ENCODE measurements at regions not wholly inside any gene's neighbourhood (a gene's known extent, or its start where the extent isn't known, plus 50 kb on each side); places are given as distances from the start of the nearest gene placed in this dataset.
"Not testable (repeated sequence)": the region's sequence is repeated elsewhere in the genome, so short reads cannot be mapped to it uniquely, and the experiment has no call there.

GRCh38 chr3:118766306-118766669, 268.4 kb downstream of the IGSF11 start:
- DNase-seq (ENCODE audit: low read depth in 2 of 3, low spot score in 2 of 3), result no peak

- DNase-seq (ENCODE audit: low read depth in 2 of 3, low spot score in 2 of 3), result no peak
Measured at GRCh38 chr3:118772036-118772435, 262.6 kb downstream of the IGSF11 start.

DNA sequence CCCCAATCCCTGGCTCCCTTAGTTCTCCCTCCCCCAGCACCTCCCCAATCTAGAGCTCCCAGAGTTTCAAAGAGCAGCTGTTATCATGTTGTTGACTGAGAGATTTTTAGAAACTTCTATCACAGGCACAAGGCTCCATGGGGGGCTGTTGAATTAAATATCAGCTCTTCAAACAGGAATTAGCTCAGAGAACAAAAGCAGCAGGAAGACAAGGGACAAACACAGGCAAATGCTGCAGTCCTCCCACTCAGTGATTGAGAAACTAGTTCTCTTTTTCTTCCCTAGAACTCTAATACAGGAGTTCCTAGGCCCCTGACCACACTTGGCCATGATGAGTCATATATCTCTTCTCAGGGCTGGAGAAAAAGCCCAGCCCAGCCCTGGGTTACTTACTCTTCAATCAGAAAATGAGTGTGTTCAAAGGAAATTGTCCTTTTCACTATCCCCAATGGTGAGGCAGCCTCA, 262.1 kb downstream of the IGSF11 start:
- no peak for DNase-seq (ENCODE audit: low read depth in 2 of 3, low spot score in 2 of 3)

DNA sequence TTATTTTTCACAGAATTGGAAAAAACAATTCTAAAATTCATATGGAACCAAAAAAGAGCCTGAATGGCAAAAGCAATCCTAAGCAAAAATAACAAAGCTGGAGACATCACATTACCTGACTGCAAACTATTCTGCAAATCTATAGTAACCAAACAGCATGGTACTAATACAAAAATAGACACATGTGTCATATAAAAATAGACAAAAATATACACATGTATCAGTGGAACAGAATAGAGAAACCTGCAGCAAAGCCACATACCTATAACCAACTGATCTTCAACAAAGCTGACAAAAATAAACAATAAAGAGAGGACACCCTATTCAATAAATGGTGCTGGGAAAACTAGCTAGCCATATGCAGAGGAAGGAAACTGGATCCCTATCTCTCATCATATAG, 259.6 kb downstream of the IGSF11 start:
- DNase-seq (ENCODE audit: low read depth in 2 of 3, low spot score in 2 of 3), result no peak

GRCh38 chr3:118778201-118778600, 256.4 kb downstream of the IGSF11 start:
- DNase-seq (ENCODE audit: low read depth in 2 of 3, low spot score in 2 of 3), result no peak

GRCh38 chr3:118781232-118781631, 253.4 kb downstream of the IGSF11 start:
- DNase-seq (ENCODE audit: low read depth in 2 of 3, low spot score in 2 of 3), result no peak

GRCh38 chr3:118781839-118782238, 252.8 kb downstream of the IGSF11 start:
- no peak for DNase-seq (ENCODE audit: low read depth in 2 of 3, low spot score in 2 of 3)

GRCh38 chr3:118782755-118783202, 251.9 kb downstream of the IGSF11 start:
- DNase-seq (ENCODE audit: low read depth in 2 of 3, low spot score in 2 of 3), result no peak

DNA sequence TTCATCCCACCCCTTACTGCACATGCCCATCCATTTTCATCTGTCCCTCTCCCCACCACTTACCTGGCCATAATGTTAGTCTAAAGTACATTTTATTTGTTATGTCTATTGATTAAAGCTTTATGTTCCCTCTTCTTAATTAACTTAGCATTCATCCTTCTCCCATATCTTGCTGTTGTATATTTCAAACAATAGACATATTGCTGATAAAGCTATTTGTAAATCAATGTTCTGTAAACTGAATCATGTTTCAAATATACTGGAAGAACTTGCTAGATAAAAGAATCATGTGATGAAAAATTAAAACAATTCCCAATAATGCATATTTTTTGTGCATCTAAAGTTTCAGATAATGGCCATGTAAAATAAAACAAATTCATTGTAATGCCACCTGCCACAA, 249.2 kb downstream of the IGSF11 start:
- DNase-seq (ENCODE audit: low read depth in 2 of 3, low spot score in 2 of 3), result no peak

GRCh38 chr3:118791246-118791645, 243.4 kb downstream of the IGSF11 start:
- no peak for DNase-seq (ENCODE audit: low read depth in 2 of 3, low spot score in 2 of 3)

- DNase-seq (ENCODE audit: low read depth in 2 of 3, low spot score in 2 of 3), result no peak
Measured at GRCh38 chr3:118792191-118792590, 242.5 kb downstream of the IGSF11 start.

- DNase-seq (ENCODE audit: low read depth in 2 of 3, low spot score in 2 of 3), result no peak
Measured at GRCh38 chr3:118793176-118793575, 241.5 kb downstream of the IGSF11 start.

DNA sequence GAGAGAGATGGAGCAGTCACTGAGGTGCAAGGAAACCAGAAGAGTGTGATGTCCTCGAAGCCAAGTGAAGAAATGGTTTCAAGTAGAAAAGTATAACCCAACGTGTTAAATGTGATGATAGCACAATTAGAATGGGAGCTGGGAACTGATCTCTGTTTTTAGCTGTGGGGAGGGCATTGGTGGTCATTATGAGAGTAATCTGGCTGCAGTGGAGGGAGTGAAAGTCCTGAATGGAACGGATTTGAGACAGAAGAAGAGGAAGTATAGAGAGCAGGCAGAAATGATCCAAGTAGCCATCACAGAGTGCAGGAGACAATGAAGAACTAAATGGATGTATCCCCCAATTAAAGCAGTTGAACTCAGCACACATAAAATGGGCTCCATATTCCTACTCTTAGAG, 235.3 kb downstream of the IGSF11 start:
- no peak for DNase-seq (ENCODE audit: low read depth in 2 of 3, low spot score in 2 of 3)

GRCh38 chr3:118801899-118802298, 232.7 kb downstream of the IGSF11 start:
- DNase-seq (ENCODE audit: low read depth in 2 of 3, low spot score in 2 of 3), result no peak

- DNase-seq (ENCODE audit: low read depth in 2 of 3, low spot score in 2 of 3), result no peak
Measured at GRCh38 chr3:118802325-118803095, 232.1 kb downstream of the IGSF11 start.

DNA sequence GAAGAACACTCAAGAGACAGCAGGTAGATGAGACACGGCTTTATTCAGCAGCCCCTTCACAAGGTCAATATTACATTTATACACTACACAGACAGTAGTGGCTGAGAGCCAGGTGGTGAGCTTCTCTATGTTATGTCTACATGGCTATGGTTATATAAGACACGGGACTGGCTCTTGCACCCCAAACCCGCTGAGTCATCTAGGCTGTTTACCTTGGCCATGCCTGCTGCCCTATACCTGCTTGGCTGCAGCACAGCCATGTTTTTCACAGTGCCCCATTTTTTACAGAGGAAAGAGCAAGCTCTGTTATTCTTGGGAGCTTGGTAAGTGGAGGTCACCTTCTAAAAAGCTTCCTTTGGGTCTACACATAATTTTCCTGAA, 231.6 kb downstream of the IGSF11 start:
- no peak for DNase-seq (ENCODE audit: low read depth in 2 of 3, low spot score in 2 of 3)

DNA sequence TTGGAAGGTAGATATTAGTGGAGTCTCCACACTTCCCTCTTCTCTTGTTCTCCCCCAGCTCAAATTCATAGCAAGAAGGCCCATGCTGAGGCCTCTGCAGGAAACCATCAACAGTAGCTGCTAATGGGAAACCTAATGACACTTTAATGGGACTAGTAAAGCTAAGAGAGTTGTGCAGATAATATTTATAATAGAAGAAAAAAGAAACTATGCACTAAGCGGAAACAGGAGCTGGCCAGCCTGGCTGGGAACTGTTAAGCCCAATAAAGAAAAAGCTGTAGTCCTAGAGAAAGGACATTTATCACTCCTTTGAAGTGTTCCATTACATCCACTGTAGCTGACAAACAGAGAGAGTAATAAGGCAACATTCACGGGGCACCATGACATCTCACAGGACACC, 229.6 kb downstream of the IGSF11 start:
- no peak for DNase-seq (ENCODE audit: low read depth in 2 of 3, low spot score in 2 of 3)

- DNase-seq (ENCODE audit: low read depth in 2 of 3, low spot score in 2 of 3), result no peak
Measured at GRCh38 chr3:118806423-118806822, 228.2 kb downstream of the IGSF11 start.

GRCh38 chr3:118807349-118807748, 227.3 kb downstream of the IGSF11 start:
- not testable (repeated sequence) for DNase-seq (ENCODE audit: low read depth in 2 of 3, low spot score in 2 of 3)

DNA sequence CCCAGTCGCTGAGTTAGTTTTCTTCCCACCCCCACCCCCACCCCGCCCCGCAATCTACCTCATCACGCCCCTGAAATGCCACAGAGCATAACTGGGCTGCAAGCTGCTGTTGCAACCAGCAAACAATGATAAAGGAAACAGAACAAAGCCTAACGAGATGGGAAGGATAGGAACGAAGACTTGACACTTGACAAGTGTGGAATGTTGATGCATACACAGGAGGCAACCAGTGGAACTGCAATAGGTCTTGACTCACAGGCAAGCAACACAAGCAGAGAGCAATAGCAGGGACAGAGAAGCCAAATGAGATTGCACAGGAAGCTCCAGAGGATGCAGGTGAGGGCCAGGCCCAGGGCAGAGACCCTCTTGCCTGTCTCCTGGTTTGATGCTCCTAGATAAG, 225.9 kb downstream of the IGSF11 start:
- DNase-seq (ENCODE audit: low read depth in 2 of 3, low spot score in 2 of 3), result no peak

DNA sequence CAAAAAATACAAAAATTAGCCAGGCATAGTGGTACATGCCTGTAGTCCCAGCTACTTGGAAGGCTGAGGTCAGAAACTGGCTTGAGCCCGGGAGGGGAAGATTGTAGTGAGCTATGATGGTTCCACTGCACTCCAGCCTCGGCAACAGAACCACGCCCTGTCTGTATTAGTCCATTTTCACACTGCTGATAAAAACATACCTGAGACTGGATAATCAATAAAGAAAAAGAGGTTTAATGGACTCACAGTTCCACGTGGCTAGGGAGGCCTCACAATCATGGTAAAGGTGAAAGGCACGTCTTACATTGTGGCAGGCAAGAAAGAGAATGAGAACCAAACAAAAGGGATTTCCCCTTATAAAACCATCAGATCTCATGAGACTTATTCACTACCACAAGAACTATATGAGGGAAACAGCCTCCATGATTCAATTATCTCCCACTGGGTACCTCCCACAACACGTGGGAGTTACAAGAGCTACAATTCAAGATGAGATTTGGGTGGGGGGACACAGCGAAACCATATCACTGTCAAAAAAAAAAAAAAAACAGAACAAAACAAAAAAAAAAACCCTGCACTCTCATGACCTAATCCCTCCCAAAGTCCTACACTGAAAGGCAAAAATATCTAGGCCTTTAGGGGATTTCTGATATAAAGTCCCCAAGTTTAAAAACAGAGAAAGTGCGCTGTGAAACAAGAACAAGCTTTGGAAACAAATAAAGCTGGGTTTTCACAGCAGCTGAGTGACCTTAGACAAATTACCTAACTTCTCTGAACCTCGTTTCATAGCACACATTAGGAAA, 224.7 kb downstream of the IGSF11 start:
- DNase-seq (ENCODE audit: low read depth in 2 of 3, low spot score in 2 of 3), result no peak

DNA sequence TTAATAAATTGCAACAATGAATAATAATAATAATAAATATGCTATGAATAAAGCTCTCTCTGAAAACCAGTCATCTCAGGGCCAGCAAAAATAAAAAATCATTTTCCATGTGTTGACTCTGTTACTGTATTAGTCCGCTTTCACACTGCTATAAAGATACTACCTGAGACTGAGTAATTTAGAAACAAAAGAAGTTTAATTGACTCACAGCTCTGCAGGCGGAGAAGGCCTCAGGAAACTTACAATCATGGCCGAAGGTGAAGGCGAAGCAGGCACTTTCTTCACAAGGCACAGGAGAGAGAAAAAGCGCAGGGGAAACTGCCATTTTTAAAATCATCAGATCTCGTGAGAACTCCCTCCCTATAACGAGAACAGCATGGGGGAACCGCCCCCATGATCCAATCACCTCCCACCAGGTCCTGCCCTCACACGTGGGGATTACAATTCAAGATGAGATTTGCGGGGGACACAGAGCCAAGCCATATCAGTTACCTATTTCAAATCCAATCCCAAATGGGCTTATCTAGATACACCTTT, 224.1 kb downstream of the IGSF11 start:
- DNase-seq (ENCODE audit: low read depth in 2 of 3, low spot score in 2 of 3), result no peak
